GM19324 (cell line): ENCODE measurements at regions not wholly inside any gene's neighbourhood (a gene's known extent, or its start where the extent isn't known, plus 50 kb on each side); places are given as distances from the start of the nearest gene placed in this dataset.
"Not testable (repeated sequence)": the region's sequence is repeated elsewhere in the genome, so short reads cannot be mapped to it uniquely, and the experiment has no call there.

ENCODE experiments used
- ATAC-seq: cut with Tn5 transposase; IDR thresholded peaks from one replicate; pipeline ENCODE4 v1.9.1; 2021; ENCODE audit warnings: mild to moderate bottlenecking, moderate library complexity; ENCODE audit not compliant: unreplicated experiment, low FRiP score

- ATAC-seq, result peak; percentile 78
These were observed 182.5 kb upstream of the NPY2R start for GRCh38 chr4:155025762-155026457.

DNA sequence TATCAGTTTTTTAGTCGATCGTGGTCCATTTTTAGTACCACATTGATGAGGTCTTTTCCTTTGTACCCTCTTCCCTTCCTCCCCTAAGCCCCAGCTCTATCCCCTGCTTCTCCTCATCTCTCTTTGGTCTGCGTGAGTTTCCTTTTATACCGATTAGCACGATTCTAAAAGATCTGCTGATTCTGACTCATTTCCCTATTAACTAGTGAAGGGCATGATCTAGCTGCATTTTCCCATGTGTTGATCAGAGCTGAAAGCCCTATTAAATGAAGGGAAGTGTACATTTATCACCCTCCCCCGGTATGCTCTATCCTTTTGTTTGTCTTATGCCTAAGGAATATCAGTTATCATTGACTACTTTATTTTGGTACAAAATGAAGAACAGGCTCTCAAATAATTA lies 181.7 kb upstream of the NPY2R start:
- ATAC-seq, result no peak

DNA sequence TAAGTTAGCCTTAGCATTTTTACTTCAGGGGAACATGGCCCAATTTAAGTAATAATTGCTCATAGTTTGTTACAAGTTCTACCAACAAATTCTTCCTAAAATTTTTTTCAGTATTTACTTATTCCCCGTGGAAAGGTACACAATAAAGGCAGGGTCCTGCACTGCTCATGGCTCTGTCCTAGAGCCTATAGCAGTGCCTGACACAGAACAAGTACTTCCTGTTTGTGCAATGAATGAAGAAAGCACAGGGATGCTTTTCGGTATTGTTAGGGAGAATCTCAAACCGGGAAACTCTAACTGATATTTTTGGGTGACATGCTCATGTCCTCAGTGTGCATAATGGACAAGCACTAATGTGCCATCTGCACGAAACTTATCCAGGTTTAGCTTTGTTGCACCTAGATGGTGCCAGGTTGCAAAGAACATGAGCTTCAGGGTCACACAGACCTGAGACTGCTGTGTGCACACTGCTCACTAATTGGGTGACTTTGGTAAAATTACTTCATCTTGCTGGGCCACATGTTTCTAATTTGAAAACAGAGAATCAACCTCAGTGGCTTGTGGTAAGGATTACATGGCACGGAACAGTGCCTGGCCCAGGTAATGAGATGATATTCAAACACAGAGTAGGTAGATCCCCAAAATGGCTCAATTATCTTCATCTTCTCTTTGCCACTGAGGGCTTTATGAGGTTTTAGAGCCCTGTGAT lies 175.8 kb upstream of the NPY2R start:
- peak; percentile 45 for ATAC-seq

DNA sequence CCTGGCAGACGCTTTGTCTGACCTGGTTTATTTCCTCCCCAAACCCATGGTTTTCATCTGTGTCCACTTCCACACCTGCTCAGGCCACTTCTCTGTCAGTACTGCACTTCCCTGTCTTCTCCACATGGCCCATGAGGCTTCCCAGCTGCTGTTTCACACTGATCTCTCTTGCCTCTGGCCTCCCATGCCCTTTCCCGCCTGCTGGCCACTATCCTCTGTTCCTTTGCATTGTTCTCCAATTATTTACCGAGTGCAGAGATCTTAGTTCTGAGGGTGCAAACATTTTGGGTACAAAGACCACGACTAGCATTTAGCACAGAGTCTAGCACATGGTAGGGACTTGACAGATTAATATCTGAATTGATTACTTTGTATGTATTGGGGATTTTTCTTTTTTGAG lies 174.8 kb upstream of the NPY2R start:
- ATAC-seq, result no peak

DNA sequence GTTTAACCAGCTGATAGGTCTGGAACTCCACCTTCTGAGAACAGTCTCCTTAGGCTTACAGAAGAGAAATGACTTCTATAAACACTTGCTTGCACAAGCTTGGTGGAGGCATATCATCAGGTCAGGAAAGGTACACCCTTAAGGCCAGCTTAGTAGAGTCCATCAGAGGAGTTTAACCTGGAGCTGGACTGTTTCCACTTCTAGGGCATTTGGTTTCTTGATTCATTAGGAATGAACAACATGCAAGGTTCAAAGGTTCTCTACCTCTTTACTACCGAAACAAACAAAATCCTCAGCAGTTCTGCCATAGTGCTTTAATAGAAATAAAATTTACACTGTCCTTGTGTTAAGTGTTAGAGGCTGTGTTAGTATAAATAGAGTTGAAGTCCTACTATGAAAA lies 171.4 kb upstream of the NPY2R start:
- no peak for ATAC-seq

DNA sequence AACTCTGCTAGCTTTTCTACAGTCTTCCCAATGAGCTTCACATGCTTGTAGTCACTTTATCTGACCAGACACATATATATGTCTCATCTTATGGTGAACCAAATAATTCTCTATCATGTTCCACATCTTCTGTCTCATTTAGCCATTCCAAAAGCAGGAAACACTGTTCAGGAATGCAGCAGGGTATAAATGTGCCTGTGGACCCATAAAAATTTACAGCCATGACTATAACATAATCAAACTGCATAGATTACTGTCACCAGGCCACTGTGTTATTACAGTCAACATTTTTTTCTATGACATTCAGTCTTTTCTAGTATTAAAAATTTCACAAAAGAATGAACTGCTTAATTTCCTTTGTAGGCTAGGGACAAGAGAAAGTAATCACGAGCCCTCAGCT lies 170.0 kb upstream of the NPY2R start:
- ATAC-seq, result no peak

DNA sequence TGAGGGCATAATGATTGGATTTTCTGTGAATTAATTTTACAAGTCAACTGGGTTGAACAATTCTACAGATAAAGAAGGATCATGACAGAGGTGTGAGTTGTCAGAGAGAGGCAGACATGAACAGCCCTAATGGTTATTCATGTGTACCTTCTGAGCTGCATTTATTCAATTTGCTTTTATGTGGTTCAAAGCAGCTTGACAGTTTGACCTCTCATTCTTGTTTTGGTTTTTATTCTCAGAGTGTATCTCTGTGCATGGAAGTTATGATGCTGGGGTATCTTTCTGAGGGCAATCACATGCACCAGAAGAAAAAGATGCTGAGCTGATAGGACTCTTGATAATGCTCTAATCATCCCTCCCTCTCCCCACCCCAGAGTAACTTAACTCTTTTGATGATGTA lies 169.3 kb upstream of the NPY2R start:
- ATAC-seq, result no peak

DNA sequence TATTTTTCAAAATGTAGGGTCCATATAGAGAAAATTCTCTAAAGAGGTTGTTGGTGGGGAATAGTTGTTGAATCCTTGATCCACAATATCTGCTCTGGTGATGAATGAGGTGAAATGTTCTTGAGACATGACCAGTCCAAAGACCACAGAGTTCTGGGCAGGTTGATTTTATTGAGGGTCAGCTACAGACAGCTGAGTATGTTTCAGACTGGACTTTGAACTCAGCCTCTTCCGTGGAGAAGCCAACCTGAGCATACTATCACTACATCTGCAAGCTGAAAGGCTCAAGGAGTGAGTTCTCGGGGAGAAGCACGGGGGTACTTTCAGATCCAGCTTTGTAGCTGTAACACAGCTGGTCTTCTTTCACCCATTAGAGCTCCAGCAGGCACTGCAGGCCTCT lies 168.4 kb upstream of the NPY2R start:
- ATAC-seq, result no peak

- ATAC-seq, result no peak
These were observed 166.4 kb upstream of the NPY2R start for GRCh38 chr4:155042014-155042413.

DNA sequence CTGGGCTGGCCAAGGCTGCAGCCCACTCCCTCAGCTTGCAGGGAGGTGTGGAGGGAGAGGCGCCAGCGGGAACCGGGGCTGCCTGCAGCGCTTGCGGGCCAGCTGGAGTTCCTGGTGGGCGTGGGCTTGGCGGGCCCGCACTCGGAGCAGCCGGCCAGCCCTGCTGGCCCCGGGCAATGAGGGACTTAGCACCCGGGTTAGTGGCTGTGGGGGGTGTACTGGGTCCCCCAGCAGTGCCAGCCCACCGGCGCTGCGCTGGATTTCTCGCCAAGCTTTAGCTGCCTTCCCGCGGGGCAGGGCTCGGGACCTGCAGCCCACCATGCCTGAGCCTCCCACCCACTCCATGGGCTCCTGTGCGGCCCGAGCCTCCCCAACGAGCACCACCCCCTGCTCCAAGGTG lies 164.2 kb upstream of the NPY2R start:
- ATAC-seq, result not testable (repeated sequence)

GRCh38 chr4:155047755-155048154 lies 160.7 kb upstream of the NPY2R start:
- no peak for ATAC-seq

- ATAC-seq, result not testable (repeated sequence)
These were observed 154.4 kb upstream of the NPY2R start for GRCh38 chr4:155054042-155054441.

DNA sequence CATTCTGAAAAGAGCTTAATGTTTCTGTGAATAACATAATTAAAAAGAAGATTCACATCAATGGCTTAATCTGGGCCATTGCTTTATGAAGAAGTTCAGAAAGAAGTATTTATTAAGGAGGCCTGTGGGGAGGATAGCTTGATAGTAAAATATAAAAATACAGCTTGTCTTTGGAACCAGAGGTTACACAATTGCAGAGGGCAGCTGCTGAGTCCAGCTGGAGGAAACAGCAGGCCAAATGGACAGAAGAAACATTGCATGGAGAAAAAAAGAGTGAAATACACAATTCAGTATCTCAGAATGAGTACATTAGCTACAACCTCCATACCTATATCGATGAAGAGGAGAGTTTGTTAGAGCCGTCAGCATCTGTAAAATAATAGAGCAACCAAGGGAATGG lies 148.0 kb upstream of the NPY2R start:
- no peak for ATAC-seq

- no peak for ATAC-seq
These were observed 147.6 kb upstream of the NPY2R start for GRCh38 chr4:155060873-155061272.

DNA sequence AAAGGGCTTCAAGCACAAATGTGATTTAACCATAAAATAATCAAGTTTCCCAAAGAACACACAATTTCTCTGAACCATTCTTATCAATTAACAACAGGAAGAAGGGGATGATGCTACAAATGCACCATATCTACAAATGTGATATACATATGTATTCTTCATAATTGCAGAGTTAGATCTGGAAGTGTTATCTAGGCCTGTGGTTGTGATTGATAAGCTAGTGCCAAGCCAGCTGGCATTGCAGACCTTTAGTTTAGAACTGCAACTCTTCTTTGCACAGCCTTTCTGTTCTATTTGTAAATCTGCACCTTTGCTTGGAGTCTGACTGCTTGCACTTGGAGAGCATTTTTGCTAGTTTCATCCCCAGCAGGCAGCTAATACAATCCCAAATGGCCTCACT lies 145.5 kb upstream of the NPY2R start:
- no peak for ATAC-seq

GRCh38 chr4:155064934-155065333 lies 143.5 kb upstream of the NPY2R start:
- not testable (repeated sequence) for ATAC-seq

DNA sequence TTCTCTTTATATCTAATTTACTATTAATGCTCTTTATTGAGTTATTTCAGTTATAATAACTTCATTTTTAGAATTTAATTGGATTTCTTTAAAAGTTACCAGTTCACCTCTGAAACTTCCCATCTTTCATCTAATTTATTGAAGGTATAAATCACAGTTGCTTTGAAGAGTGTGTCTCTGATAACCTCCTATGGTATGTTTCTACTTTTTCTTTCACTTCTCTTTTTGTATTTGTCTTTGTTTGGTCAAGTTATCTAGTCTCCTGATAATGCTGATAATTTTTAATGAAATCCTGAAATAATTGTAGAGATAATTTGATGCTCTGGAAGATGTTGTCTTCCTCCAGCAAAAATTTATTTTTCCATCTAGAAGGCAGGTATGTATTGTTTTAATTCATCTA lies 141.6 kb upstream of the NPY2R start:
- no peak for ATAC-seq

DNA sequence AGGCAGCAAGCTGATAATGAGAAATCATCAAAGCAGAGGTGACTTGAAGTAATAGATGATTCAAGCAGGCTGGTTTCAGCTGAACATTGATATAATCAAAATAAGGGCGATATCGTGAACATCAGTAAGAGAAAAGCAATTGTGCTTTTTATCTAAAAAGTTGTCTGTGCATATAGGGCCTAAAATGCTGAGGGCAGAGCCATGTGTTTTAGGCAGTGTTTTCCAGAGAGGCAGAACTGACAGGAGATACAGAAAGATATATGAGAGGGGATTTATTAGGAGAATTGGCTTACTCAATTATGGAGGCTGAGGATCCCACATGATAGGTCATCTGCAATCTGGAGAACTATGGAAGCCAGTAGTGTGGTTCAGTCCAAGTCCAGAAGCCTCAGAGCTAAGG lies 136.5 kb upstream of the NPY2R start:
- ATAC-seq, result no peak

DNA sequence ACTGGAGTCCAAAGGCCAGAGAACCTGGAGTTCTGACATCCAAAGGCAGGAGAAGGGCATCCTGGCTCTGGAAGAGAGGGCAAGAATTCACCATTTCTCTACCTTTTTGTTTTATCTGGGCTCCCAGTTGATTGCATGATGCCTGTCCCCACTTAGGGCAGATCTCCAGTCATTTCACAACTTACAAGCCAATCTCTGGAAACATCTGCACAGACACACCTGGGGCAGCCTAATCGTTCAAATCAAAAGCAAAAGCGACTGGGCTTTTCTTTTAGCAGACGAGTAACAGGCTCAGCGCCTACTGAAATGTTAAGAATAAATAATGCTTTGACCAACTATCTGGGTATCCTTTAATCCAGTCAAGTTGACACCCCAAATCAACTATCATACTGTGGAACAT lies 136.0 kb upstream of the NPY2R start:
- ATAC-seq, result no peak

DNA sequence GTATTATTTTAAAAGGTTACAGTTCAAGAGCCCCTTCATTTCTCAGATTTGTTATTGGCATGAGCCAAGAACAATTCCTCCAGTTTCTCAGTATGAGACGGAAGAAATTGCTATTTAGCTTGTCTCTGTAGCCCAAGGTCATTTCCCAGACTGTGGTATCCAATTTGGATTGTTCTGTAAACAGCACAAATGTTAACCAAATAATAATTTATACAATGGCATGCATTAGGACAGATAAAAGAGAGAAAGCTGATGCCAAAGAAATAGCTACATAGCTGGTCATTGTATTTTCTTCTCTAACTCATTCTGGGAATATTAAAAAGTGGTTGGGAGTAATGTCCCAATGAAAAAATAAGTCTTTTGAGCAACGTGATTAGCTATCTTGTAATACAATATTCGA lies 134.6 kb upstream of the NPY2R start:
- no peak for ATAC-seq

DNA sequence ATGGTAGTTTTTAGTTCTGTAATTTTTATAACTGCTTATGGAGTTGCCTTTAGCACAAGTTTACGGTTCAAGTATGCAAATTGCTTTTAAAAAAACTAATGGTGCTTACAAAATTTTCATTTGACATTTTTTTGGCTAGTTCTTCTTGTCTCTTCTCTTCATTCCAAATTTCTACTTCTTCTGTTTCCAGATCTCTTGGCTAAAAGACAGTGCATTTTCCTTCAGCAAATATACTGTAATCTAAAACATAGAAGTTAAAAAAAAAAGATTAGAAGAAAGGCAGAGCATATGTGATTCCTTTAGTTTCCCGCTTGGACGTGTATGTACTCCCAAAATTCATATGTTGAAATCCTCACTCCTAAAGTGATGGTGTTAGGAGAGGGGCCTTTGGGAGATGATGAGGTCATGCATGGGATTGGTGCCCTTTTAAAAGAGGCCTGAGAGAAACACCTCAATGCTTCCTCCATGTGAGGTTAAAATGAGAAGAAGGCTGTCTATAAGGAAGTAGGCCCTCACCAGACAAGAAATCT lies 132.1 kb upstream of the NPY2R start:
- no peak for ATAC-seq
